Common myeloid progenitor, CD34-positive (primary cell): ENCODE measurements at regions not wholly inside any gene's neighbourhood (a gene's known extent, or its start where the extent isn't known, plus 50 kb on each side); places are given as distances from the start of the nearest gene placed in this dataset.

Experiments
- CTCF ChIA-PET: fragments of 350-600 bp; sonication (Branson Sonifier 250); formaldehyde crosslinking; loops from one replicate; lab custom pipeline; 2021; ENCODE audit warnings: antibody characterized with exemption; lab: Charles Lee
- POLR2A ChIA-PET: fragments of 350-600 bp; sonication (Branson Sonifier 250); formaldehyde crosslinking; loops from one replicate; lab custom pipeline; 2021; ENCODE audit warnings: antibody characterized with exemption; lab: Charles Lee
- DNase-seq, 3 donors: peaks; one replicate each; pipeline versions ENCODE4 v3.0.0 to v3.0.0-alpha.2; 2013
- H3K27ac ChIP-seq, 2 experiments: 1 replicate in 1 of 2; 2 replicates in 1 of 2; pipeline ENCODE4 v1.7.0; 2013; ENCODE audit warnings: inconsistent platforms in 2 of 2, low read length in 2 of 2, mild to moderate bottlenecking in 2 of 2, low read depth in 1 of 2, moderate library complexity in 1 of 2; ENCODE audit not compliant: severe bottlenecking in 2 of 2, insufficient read depth in 1 of 2, poor library complexity in 1 of 2
- H3K27me3 ChIP-seq, 5 experiments: replicated peaks in 2 of 5; 1 replicate in 3 of 5; 2 replicates in 2 of 5; pipeline versions ENCODE4 v1.6.1 to v1.7.0; 2013; ENCODE audit warnings: low read length in 4 of 5, mild to moderate bottlenecking in 2 of 5, moderate library complexity in 2 of 5, inconsistent platforms in 1 of 5; ENCODE audit not compliant: insufficient read depth in 5 of 5, control insufficient read depth in 4 of 5
- H3K36me3 ChIP-seq, 4 experiments: 1 replicate in 2 of 4; 2 replicates in 2 of 4; pipeline versions ENCODE4 v1.6.1 to v1.7.0; 2013; ENCODE audit warnings: low read length in 3 of 4, control low read depth in 1 of 4, mild to moderate bottlenecking in 1 of 4; ENCODE audit not compliant: control insufficient read depth in 4 of 4, insufficient read depth in 4 of 4
- H3K4me1 ChIP-seq, 4 experiments: 1 replicate in 3 of 4; 2 replicates in 1 of 4; pipeline versions ENCODE4 v1.6.1 to v1.7.1; 2013; ENCODE audit warnings: low read length in 3 of 4, mild to moderate bottlenecking in 3 of 4, control low read depth in 1 of 4, inconsistent platforms in 1 of 4, moderate library complexity in 1 of 4; ENCODE audit not compliant: control insufficient read depth in 4 of 4, insufficient read depth in 4 of 4; ENCODE audit errors: control extremely low read depth in 1 of 4
- H3K4me3 ChIP-seq, 7 experiments: 1 replicate in 4 of 7; 2 replicates in 3 of 7; pipeline versions ENCODE4 v1.5.1 to v1.7.0; 2013; ENCODE audit warnings: mild to moderate bottlenecking in 7 of 7, low read length in 6 of 7, moderate library complexity in 6 of 7, inconsistent platforms in 2 of 7, low read depth in 2 of 7, control low read depth in 1 of 7; ENCODE audit not compliant: insufficient read depth in 4 of 7, control insufficient read depth in 1 of 7; ENCODE audit errors: extremely low read depth in 1 of 7
- H3K9me3 ChIP-seq, 5 experiments: 1 replicate in 4 of 5; 2 replicates in 1 of 5; pipeline versions ENCODE4 v1.6.1 to v1.7.1; 2013; ENCODE audit warnings: low read length in 4 of 5, mild to moderate bottlenecking in 2 of 5, inconsistent platforms in 1 of 5, low read depth in 1 of 5, moderate library complexity in 1 of 5; ENCODE audit not compliant: control insufficient read depth in 4 of 5, insufficient read depth in 2 of 5; ENCODE audit errors: control extremely low read depth in 1 of 5
- WGBS: methylation state at CpG from one replicate; pipeline ENCODE4 v1.1.5; 2013; ENCODE audit not compliant: insufficient coverage; 5-methylcytosine and 5-hydroxymethylcytosine counted together

DNA sequence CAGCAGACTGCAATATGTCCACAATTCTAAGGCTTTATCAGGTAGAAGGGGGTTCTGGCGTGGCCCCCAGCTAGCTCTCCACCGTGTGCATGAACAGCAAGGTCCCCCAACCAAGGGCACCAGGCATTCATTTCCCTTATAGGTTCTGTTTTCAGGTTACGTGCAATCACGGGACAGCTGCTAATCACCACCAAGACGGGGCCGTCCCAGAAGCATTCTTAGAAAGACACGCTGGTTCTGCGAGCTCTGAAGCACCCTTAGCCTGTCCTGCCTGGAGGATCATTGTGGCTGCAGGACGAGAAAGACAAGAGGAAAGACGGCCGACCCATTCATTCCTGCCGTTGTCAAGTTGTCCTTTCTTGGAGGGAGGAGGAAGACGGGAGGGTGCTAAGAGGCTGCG lies 302.9 kb downstream of the SOX9 start:
- no peak overlapping the region for H3K27ac ChIP-seq
- H3K4me3 ChIP-seq, result no peak overlapping the region
- DNase-seq, result no peak
- no peaks in the 10 kb centered on the region for H3K36me3 ChIP-seq
- WGBS, result 92% methylated on average over 12 of the region's 14 CpGs
- CTCF ChIA-PET, result no interaction called here
- peaks cover 0 to 3% (median 0%) of the 10 kb centered on the region in 5 experiments for H3K9me3 ChIP-seq
- POLR2A ChIA-PET, result no interaction called here
- H3K4me1 ChIP-seq, result peaks cover 0 to 4% (median 2%) of the 10 kb centered on the region in 4 experiments
- no peaks in the 10 kb centered on the region for H3K27me3 ChIP-seq

- H3K27me3 ChIP-seq, result no peaks in the 10 kb centered on the region
- CTCF ChIA-PET, result no interaction called here
- H3K4me3 ChIP-seq, result no peak overlapping the region
- H3K27ac ChIP-seq, result no peak overlapping the region
- H3K36me3 ChIP-seq, result no peaks in the 10 kb centered on the region
- POLR2A ChIA-PET, result no interaction called here
- no peak for DNase-seq
- 97% methylated on average over 12 of the region's 12 CpGs for WGBS
- peaks cover 0 to 3% (median 0%) of the 10 kb centered on the region in 5 experiments for H3K9me3 ChIP-seq
- H3K4me1 ChIP-seq, result peaks cover 0 to 4% (median 2%) of the 10 kb centered on the region in 4 experiments
Measured at GRCh38 chr17:72424505-72425117, 303.8 kb downstream of the SOX9 start.

- peaks cover 0 to 4% (median 2%) of the 10 kb centered on the region in 4 experiments for H3K4me1 ChIP-seq
- POLR2A ChIA-PET, result no interaction called here
- no peak overlapping the region for H3K27ac ChIP-seq
- H3K4me3 ChIP-seq, result no peak overlapping the region
- DNase-seq, result no peak
- H3K27me3 ChIP-seq, result peaks cover 0 to under 1% (median 0%) of the 10 kb centered on the region in 5 experiments
- H3K36me3 ChIP-seq, result no peaks in the 10 kb centered on the region
- CTCF ChIA-PET, result no interaction called here
- WGBS, result 89% methylated on average over 1 of the region's 7 CpGs
- no peaks in the 10 kb centered on the region for H3K9me3 ChIP-seq
Measured at GRCh38 chr17:72425133-72425793, 304.4 kb downstream of the SOX9 start.

- Histone ChIP-seq H3K27ac (no peak overlapping the region), H3K27me3 (peaks cover 0 to 3% (median 0%) of the 10 kb centered on the region in 5 experiments), H3K36me3 (no peaks in the 10 kb centered on the region), H3K9me3 (no peaks in the 10 kb centered on the region), H3K4me1 (peaks cover 0 to 4% (median 2%) of the 10 kb centered on the region in 4 experiments), H3K4me3 (no peak overlapping the region)
- CTCF ChIA-PET, result no interaction called here
- WGBS, result 67% methylated on average over 3 of the region's 5 CpGs
- no peak for DNase-seq
- POLR2A ChIA-PET, result no interaction called here
Measured at GRCh38 chr17:72425794-72426168, 305.0 kb downstream of the SOX9 start.

DNA sequence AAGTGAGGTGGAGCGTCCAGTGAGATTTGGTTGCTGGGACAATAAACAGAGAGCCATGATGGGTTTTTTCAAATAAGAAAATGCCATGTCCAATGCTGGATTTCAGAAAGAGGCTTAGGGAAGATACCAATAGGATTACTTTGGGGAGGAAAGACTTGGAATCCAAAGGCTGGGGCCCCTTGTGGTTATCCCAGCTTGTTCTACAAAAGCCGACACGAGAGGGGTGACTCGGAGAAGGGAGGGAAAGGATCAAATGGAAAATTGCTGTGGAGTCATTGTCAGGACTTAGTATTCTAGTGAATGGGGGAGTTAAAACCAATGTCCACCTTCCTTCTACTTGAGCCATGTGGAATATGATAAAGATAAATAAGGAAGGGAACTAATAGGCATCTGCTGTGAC lies 305.5 kb downstream of the SOX9 start:
- no peaks in the 10 kb centered on the region for H3K9me3 ChIP-seq
- no peak overlapping the region for H3K4me3 ChIP-seq
- peaks cover 0 to 3% (median 0%) of the 10 kb centered on the region in 5 experiments for H3K27me3 ChIP-seq
- H3K4me1 ChIP-seq, result peaks cover 0 to 3% (median under 1%) of the 10 kb centered on the region in 4 experiments
- no peak overlapping the region for H3K27ac ChIP-seq
- H3K36me3 ChIP-seq, result no peaks in the 10 kb centered on the region
- CTCF ChIA-PET, result no interaction called here
- DNase-seq, result no peak
- POLR2A ChIA-PET, result no interaction called here
- WGBS, result 65% methylated on average over 4 of the region's 4 CpGs

GRCh38 chr17:72426948-72427760 lies 306.3 kb downstream of the SOX9 start:
- 75% methylated on average over 7 of the region's 7 CpGs for WGBS
- Histone ChIP-seq H3K27me3 (peaks cover 0 to 8% (median 0%) of the 10 kb centered on the region in 5 experiments), H3K9me3 (no peaks in the 10 kb centered on the region), H3K4me3 (no peak overlapping the region), H3K27ac (no peak overlapping the region), H3K4me1 (no peaks in the 10 kb centered on the region), H3K36me3 (no peaks in the 10 kb centered on the region)
- ChIA-PET CTCF (no interaction called here), POLR2A (no interaction called here)
- no peak for DNase-seq

DNA sequence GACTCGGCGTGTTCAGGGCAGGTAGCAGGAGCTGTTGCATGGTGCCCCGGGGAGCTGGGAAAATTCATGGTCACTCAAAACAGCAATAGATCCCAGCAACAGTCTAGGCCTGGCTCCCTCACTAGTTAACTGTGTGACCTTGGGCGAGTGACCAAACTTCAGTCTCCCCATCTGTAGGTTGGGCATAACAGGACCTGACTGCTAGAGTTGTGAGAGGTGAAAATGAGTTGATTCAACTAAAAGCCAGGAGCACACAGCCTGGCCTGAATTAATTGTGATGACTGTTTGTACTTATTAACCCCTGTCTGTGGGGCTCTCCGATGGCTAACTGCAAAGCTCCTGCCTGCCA lies 306.9 kb downstream of the SOX9 start:
- H3K4me3 ChIP-seq, result no peak overlapping the region
- no peaks in the 10 kb centered on the region for H3K9me3 ChIP-seq
- peaks cover 0 to 8% (median 0%) of the 10 kb centered on the region in 5 experiments for H3K27me3 ChIP-seq
- 98% methylated on average over 5 of the region's 5 CpGs for WGBS
- no peaks in the 10 kb centered on the region for H3K36me3 ChIP-seq
- ChIA-PET POLR2A (no interaction called here), CTCF (no interaction called here)
- H3K4me1 ChIP-seq, result no peaks in the 10 kb centered on the region
- H3K27ac ChIP-seq, result no peak overlapping the region
- DNase-seq, result no peak
